ENCODE measurements at regions not wholly inside any gene's neighbourhood (a gene's known extent, or its start where the extent isn't known, plus 50 kb on each side); places are given as distances from the start of the nearest gene placed in this dataset.

DNA sequence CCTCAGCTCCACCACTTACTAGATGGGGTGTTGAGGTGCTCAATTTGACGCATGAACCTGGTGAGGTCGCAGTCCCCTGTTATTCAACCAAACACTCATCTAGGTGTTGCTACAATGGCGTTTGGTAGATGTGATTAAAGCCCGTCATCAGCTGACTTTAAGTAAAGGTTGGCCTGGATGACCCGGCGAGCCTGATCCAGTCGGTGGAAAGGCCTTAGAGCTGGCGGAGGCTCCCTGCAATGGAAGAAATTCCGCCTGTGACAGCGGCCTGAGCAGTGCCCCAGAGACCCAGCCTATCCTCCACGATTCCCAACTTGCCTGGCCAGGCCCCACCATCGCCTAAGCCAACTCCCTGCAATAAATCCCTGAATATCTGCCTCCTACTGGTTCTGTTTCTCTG lies 171.4 kb downstream of the BMP7 start:
- H3K27me3 Mint-ChIP-seq, result no peaks in the 10 kb centered on the region
- ChIA-PET CTCF (no interaction called here), POLR2A (no interaction called here)
- no peak overlapping the region for H3K27ac Mint-ChIP-seq
- H3K4me1 Mint-ChIP-seq, result peaks cover 7% of the 10 kb centered on the region
- H3K9me3 Mint-ChIP-seq, result no peaks in the 10 kb centered on the region
- H3K36me3 Mint-ChIP-seq (ENCODE audit: low read depth), result no peaks in the 10 kb centered on the region
- DNase-seq, result no peak
- H3K4me3 Mint-ChIP-seq, result no peak overlapping the region

DNA sequence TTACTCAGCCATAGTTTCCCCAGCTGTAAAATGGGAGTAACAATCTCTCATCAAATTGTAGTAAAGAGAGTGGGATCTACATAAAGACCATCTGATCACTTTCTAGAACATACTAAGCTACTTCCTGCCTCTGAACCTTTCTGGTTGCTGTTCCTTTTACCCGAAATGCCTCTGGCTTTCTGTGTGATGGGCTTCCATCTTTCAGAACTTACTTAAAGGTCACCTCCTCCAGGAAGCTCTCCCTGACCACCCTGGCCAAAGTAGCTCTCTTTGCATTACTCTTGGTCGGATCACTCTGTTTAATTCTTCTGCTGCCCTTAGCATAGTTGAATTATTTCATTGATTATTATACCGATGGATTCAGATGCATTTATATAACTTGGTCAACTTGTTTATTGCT lies 171.0 kb downstream of the BMP7 start:
- H3K9me3 Mint-ChIP-seq, result no peaks in the 10 kb centered on the region

DNA sequence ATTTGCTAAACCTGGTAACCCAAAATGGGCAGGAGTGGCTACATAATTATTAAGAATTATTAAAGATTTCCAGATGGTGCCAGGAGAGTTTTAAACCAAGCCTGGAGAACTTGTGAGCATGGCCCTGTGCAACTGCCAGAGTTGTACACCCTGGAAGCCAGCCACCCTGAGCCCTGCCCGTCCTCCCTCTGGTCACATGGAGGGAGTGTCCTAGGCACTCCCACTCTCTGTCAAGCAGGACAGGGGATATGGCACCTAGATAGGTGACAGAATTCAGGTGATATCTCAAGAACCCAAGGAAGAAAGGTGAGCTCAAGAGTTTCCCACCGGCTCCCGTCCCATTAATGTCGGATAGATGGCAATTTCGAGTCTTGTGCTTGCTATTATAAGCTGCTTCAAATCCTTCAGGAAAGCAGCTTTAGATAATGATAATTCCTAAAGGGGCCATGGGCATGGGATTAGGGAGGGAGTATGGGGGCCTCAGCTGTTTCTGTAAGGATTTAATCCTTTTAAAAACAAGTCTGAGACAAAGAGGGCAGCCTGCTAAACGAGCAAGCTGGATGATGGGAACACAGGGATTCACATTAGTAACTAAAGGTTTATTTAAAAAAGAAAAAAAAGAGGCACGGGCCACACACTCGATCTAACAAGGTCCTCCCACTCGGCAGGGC lies 169.1 kb downstream of the BMP7 start:
- Mint-ChIP-seq H3K27ac (no peak overlapping the region), H3K27me3 (no peaks in the 10 kb centered on the region), H3K9me3 (no peaks in the 10 kb centered on the region), H3K36me3 (ENCODE audit: low read depth) (no peaks in the 10 kb centered on the region), H3K4me3 (no peak overlapping the region), H3K4me1 (peaks cover under 1% of the 10 kb centered on the region)
- ChIA-PET POLR2A (interaction anchor here (0.7 kb wide), 1 partner anchor 1434 kb away, joined by 3 read pairs; no protein-coding TSS in a partner anchor), CTCF (no interaction called here)
- no peak for DNase-seq

More for the DNA sequence above, 171.0 kb downstream of the BMP7 start:
- Mint-ChIP-seq H3K4me3 (no peak overlapping the region), H3K27me3 (no peaks in the 10 kb centered on the region), H3K36me3 (ENCODE audit: low read depth) (no peaks in the 10 kb centered on the region), H3K4me1 (peaks cover 7% of the 10 kb centered on the region), H3K27ac (no peak overlapping the region)
- ChIA-PET CTCF (no interaction called here), POLR2A (no interaction called here)
- no peak for DNase-seq

DNA sequence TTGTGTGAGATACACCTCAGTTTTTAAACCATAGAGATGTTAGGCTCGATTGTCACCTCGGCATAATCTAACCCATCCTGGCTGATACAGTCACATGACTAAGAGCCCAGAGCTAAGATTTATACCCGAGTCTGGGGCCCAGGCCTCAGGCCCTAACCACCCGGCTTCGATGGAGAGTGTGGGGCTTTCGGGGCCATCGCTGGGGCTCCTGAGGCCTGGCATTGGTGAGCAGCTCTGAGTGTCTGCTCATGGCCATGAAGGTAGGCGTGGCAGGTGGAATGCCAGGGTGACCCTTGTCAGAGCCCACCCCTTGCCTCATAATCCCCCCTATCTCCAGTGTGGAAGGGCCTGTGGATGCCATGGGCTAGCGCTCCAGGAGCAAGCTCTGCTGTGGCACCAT lies 164.3 kb downstream of the BMP7 start:
- H3K36me3 Mint-ChIP-seq (ENCODE audit: low read depth), result no peaks in the 10 kb centered on the region
- CTCF ChIA-PET, result no interaction called here
- peaks cover 3% of the 10 kb centered on the region for H3K27me3 Mint-ChIP-seq
- no peak overlapping the region for H3K27ac Mint-ChIP-seq
- DNase-seq, result no peak
- no peaks in the 10 kb centered on the region for H3K9me3 Mint-ChIP-seq
- no peaks in the 10 kb centered on the region for H3K4me1 Mint-ChIP-seq
- POLR2A ChIA-PET, result no interaction called here
- no peak overlapping the region for H3K4me3 Mint-ChIP-seq

DNA sequence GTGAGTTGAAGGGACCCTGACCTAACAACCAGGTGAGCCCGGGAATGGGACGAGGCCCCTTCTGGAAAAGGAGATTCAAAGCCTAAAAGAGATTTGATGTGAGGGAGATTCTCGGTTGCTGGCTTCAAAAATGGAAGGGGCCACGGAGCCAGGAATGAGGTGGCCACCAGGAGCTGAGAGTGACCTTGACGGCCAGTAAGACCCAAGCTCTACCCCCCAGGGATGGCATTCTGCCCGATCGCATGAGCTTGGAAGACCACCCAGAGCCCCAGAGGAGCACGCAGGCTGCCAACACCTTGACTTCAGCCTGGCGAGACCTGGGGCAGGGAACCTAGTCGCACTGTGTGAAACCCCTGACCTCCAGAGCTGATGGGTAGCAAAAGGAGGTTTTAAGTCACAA lies 163.9 kb downstream of the BMP7 start:
- POLR2A ChIA-PET, result no interaction called here
- CTCF ChIA-PET, result no interaction called here
- no peak for DNase-seq
- H3K9me3 Mint-ChIP-seq, result no peaks in the 10 kb centered on the region
- H3K4me3 Mint-ChIP-seq, result no peak overlapping the region
- H3K36me3 Mint-ChIP-seq (ENCODE audit: low read depth), result no peaks in the 10 kb centered on the region
- H3K4me1 Mint-ChIP-seq, result no peaks in the 10 kb centered on the region
- H3K27me3 Mint-ChIP-seq, result peaks cover 3% of the 10 kb centered on the region
- H3K27ac Mint-ChIP-seq, result no peak overlapping the region

DNA sequence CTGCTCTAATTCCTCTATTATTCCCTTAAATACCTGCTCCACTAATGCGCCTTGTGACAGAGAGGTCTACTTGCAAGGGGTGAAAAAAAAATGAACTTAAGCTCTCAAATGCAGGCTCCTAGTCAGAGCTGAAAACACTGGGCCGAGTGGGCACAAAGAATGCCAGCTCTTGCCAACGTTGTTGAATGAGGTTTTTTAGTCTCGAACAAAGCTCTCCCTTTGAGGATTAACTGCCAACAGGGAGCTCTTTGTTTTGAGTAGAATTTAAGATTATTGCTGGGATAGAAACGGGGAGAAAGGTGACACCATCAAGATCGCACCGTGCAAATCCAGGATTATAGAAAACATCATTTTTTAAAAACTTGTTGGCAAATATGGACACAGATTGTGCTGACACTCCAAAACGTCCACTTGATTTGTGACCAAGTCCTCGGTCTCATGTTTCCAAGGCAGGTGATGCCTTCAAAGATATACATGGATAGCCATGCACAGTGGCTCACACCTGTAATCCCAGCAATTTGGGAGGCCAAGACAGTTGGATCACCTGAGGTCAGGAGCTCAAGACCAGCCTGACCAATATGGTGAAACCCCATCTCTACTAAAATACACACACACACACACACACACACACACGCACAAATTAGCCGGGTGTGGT lies 163.2 kb downstream of the BMP7 start:
- H3K27me3 Mint-ChIP-seq, result peaks cover 3% of the 10 kb centered on the region
- no peak overlapping the region for H3K4me3 Mint-ChIP-seq
- H3K4me1 Mint-ChIP-seq, result no peaks in the 10 kb centered on the region
- no peak overlapping the region for H3K27ac Mint-ChIP-seq
- no peaks in the 10 kb centered on the region for H3K9me3 Mint-ChIP-seq
- ChIA-PET POLR2A (no interaction called here), CTCF (interaction anchor here (1.0 kb wide), 1 partner anchor 10 kb away, joined by 4 read pairs; no protein-coding TSS in a partner anchor)
- DNase-seq, result no peak
- no peaks in the 10 kb centered on the region for H3K36me3 Mint-ChIP-seq (ENCODE audit: low read depth)

DNA sequence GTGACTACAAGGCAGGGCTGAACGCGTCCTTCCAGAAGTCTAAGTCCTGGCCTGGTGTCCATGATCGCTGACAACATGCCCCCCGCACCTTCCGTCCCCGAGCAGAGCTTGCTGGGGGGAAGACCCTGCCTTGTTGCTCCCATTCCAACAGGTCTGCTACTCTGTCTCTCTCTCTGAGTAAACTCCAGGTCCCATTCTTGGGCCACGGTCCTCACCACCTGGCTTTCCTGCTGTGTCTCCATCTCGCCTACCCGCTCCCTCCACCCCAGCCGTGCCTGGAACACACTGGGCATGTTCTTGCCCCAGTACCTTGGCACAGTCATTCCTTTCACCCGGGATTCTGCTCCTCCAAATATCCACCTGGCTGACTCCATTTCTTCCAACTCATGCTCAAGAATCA lies 162.3 kb downstream of the BMP7 start:
- POLR2A ChIA-PET, result no interaction called here
- no peak overlapping the region for H3K27ac Mint-ChIP-seq
- peaks cover 3% of the 10 kb centered on the region for H3K27me3 Mint-ChIP-seq
- DNase-seq, result no peak
- no peaks in the 10 kb centered on the region for H3K36me3 Mint-ChIP-seq (ENCODE audit: low read depth)
- no peaks in the 10 kb centered on the region for H3K9me3 Mint-ChIP-seq
- H3K4me1 Mint-ChIP-seq, result no peaks in the 10 kb centered on the region
- H3K4me3 Mint-ChIP-seq, result no peak overlapping the region
- CTCF ChIA-PET, result interaction anchor here (0.6 to 1.0 kb wide), 2 partner anchors 11 to 14 kb away, joined by 3 to 4 read pairs; no protein-coding TSS in a partner anchor

DNA sequence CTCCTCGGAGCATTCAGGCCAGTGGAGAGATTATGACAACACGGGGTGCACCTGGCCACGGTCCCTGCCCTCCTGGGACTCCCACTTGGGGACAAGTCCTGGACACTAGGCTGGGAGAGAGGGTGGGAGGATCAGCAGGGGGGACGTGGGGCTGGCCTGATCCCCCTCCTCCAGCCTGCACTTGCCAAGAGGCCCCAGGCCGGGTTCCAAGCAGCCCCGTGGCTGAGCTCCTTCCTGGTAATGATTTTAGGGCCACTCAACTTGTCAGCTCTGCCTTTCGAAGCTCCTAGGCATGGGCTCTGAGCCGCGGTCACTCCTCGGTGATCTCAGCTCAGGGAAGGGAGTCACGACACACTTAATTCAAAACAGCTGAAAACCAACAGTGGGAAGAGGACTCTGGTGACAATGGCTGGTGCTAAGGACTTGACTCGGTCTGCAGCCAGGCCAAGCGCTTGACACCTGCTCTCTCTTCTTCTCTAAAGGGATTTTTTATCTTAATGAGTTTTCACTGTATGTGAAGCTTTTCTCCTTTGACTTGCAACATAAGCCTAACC lies 161.7 kb downstream of the BMP7 start:
- H3K36me3 Mint-ChIP-seq (ENCODE audit: low read depth), result no peaks in the 10 kb centered on the region
- POLR2A ChIA-PET, result no interaction called here
- H3K27ac Mint-ChIP-seq, result no peak overlapping the region
- H3K4me3 Mint-ChIP-seq, result no peak overlapping the region
- no peak for DNase-seq
- CTCF ChIA-PET, result interaction anchor here (0.6 kb wide), 1 partner anchor 15 kb away, joined by 3 read pairs; no protein-coding TSS in a partner anchor
- H3K9me3 Mint-ChIP-seq, result no peaks in the 10 kb centered on the region
- H3K4me1 Mint-ChIP-seq, result no peaks in the 10 kb centered on the region
- H3K27me3 Mint-ChIP-seq, result peaks cover 3% of the 10 kb centered on the region

DNA sequence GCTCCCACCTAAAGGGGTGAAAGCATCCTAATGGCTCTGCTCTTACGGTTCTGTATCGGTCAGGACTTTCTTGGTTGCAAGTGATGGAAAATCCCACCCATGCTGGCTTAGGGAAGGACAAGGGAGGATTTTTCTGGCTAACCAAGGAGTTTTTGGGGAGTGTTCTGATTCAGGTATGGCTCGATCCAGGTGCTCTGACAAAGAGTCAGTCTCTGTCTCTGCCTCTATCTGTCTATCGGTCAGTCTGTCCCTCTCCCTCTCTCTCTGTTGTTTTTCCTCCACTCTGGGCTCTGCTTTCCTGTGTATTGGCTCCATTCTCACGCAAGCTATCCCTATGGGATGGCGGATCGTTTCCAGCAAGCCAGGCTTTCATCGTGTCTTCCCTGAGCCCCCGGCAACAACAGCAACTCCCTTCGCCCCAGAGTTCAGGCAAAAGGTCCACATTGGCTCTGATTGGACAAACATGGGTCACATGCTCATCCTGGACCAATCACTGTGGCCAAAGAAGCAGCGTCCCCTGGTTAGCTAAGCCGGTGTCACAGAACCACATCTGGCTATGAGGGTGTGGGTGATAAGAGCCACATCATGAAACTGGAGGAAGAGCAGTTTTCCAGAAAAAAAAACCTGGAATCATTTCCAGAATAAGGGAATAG lies 160.3 kb downstream of the BMP7 start:
- CTCF ChIA-PET, result no interaction called here
- Mint-ChIP-seq H3K27ac (no peak overlapping the region), H3K4me1 (no peaks in the 10 kb centered on the region), H3K36me3 (ENCODE audit: low read depth) (no peaks in the 10 kb centered on the region), H3K9me3 (no peaks in the 10 kb centered on the region), H3K27me3 (peaks cover 3% of the 10 kb centered on the region), H3K4me3 (no peak overlapping the region)
- POLR2A ChIA-PET, result no interaction called here
- no peak for DNase-seq

DNA sequence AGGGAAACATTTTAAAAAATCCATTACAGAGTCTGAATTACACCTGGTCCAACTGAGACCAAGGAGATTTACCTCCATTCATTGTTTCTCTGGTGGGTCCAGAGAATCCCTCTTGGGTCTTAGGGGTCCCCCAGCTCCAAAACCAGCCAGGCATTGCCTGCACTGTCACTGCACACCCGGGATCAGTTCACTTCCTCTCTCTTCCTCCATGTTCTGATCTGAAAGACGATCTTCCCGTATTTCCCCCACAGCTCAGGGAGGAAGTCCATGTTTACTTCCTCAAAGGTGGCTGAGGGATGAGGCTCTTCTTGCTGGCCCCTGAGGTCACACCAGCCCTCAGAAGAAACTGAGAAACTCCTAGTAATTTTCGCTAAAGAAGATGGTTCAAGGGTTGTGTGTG lies 159.7 kb downstream of the BMP7 start:
- H3K36me3 Mint-ChIP-seq (ENCODE audit: low read depth), result no peaks in the 10 kb centered on the region
- no peaks in the 10 kb centered on the region for H3K4me1 Mint-ChIP-seq
- no peak for DNase-seq
- H3K4me3 Mint-ChIP-seq, result no peak overlapping the region
- no peaks in the 10 kb centered on the region for H3K9me3 Mint-ChIP-seq
- ChIA-PET CTCF (no interaction called here), POLR2A (no interaction called here)
- H3K27me3 Mint-ChIP-seq, result peaks cover 3% of the 10 kb centered on the region
- H3K27ac Mint-ChIP-seq, result no peak overlapping the region

DNA sequence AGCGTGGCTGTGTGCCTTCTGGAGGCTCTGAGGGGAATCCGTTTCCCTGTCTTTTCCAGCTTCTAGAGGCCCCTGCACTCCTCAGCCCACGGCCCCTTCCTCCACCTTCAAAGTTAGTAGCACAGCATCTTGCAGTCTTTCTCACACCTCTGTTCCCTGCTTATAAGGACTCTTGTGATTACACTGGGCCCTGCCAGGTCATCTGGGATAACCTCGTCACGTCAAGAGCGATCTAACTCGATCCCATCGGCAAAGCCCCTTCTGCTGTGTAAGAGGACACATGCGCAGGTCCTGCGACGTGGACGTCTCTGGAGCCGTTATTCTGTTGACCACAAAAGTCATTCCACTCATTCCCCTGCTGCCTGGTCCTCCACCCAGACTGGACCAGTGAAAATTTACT lies 159.2 kb downstream of the BMP7 start:
- Mint-ChIP-seq H3K4me3 (no peak overlapping the region), H3K9me3 (no peaks in the 10 kb centered on the region), H3K27ac (no peak overlapping the region), H3K36me3 (ENCODE audit: low read depth) (no peaks in the 10 kb centered on the region), H3K4me1 (no peaks in the 10 kb centered on the region), H3K27me3 (peaks cover 3% of the 10 kb centered on the region)
- ChIA-PET POLR2A (no interaction called here), CTCF (no interaction called here)
- DNase-seq, result no peak

DNA sequence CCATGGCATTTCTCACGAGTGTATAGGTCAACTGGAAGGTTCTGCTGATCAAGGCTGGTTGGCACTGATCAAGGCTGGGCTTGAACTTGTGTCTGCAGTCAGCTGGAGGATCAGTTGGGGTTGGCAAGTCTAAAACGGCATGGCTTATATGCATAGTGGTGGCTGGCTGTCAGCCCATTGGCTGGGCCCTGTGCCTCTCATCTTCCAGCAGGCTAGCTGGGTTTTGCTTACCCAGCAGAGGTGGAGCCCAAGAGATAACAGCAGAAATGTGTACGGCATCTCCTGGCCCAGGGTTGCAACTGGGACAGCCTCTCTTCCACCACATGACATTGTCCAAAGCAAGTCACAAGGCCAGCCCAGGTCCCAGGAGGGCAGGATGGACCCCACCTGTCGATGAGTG lies 158.2 kb downstream of the BMP7 start:
- Mint-ChIP-seq H3K36me3 (ENCODE audit: low read depth) (no peaks in the 10 kb centered on the region), H3K9me3 (no peaks in the 10 kb centered on the region), H3K27ac (no peak overlapping the region), H3K4me1 (no peaks in the 10 kb centered on the region), H3K4me3 (no peak overlapping the region), H3K27me3 (peaks cover 3% of the 10 kb centered on the region)
- CTCF ChIA-PET, result no interaction called here
- DNase-seq, result no peak
- POLR2A ChIA-PET, result no interaction called here

DNA sequence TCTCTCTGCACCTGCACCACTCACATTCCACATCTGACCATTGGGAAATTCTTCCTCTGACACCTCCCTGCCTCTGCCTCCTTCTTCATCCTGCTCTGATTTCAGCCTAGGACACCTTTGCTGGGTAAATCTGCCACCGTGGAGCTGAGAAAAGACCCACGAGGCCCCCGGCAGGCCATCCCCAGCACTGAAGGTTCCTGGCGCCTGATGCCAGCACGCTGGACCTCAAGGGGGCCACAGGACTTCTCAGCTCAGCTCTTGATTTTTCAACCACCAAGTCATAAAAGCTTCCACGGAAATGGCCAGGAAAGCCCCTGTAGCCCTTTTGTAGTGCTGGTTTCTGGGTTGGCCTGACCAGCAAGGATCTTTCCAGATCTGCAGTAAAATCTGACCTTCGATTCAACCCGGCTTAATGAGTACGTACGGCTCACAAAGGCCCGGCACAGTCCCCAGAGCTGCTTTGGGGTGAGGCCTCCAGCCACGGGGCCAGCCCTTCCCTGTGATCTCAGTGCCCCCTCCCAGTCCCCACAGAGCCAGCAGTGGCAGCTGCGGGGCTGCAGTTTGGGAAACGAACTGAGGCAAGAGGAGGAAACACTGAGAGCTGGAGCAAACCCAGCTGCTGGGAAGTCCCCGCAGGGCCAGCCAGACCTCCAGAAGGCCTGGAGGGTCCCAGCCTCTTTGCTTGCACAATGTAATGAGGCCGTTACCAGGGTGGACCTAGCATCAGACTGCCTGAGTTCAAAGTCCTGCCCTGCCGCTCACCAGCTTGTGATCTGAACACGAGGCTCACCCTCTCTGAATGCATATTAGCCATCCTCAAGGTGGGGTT lies 157.5 kb downstream of the BMP7 start:
- peaks cover 3% of the 10 kb centered on the region for H3K27me3 Mint-ChIP-seq
- no peaks in the 10 kb centered on the region for H3K36me3 Mint-ChIP-seq (ENCODE audit: low read depth)
- H3K4me1 Mint-ChIP-seq, result no peaks in the 10 kb centered on the region
- POLR2A ChIA-PET, result no interaction called here
- CTCF ChIA-PET, result no interaction called here
- no peaks in the 10 kb centered on the region for H3K9me3 Mint-ChIP-seq
- no peak for DNase-seq
- no peak overlapping the region for H3K27ac Mint-ChIP-seq
- no peak overlapping the region for H3K4me3 Mint-ChIP-seq
